Smooth muscle cell (in vitro differentiated cells): ENCODE measurements at regions not wholly inside any gene's neighbourhood (a gene's known extent, or its start where the extent isn't known, plus 50 kb on each side); places are given as distances from the start of the nearest gene placed in this dataset.

Experiments used
- DNase-seq: peaks from one replicate; lab custom pipeline; 2025; ENCODE audit not compliant: unreplicated experiment; lab: John Stamatoyannopoulos, UW
- H2AFZ ChIP-seq: fragments of 200-600 bp; sonication (generic); 2 replicates; pipeline ENCODE4 v1.6.0; 2016; ENCODE audit warnings: antibody characterized with exemption, low read depth, mild to moderate bottlenecking
- H3F3A ChIP-seq: fragments of 200-600 bp; sonication (generic); 2 replicates; pipeline ENCODE4 v1.6.0; 2017; ENCODE audit warnings: antibody characterized with exemption, low read depth
- H3K27ac ChIP-seq: fragments of 200-600 bp; sonication (generic); 2 replicates; pipeline ENCODE4 v1.5.1; 2016; ENCODE audit warnings: low read depth, mild to moderate bottlenecking
- H3K27me3 ChIP-seq: fragments of 200-600 bp; sonication (generic); 2 replicates; pipeline ENCODE4 v1.6.1; 2016; ENCODE audit warnings: low read depth, mild to moderate bottlenecking
- H3K36me3 ChIP-seq: fragments of 200-600 bp; sonication (generic); 2 replicates; pipeline ENCODE4 v1.5.1; 2016; ENCODE audit warnings: low read depth
- H3K4me1 ChIP-seq: fragments of 200-600 bp; sonication (generic); 2 replicates; pipeline ENCODE4 v1.5.1; 2016; ENCODE audit warnings: low read depth
- H3K4me2 ChIP-seq: fragments of 200-600 bp; sonication (generic); 2 replicates; pipeline ENCODE4 v1.6.0; 2016; ENCODE audit warnings: mild to moderate bottlenecking
- H3K4me3 ChIP-seq: fragments of 200-600 bp; sonication (generic); 2 replicates; pipeline ENCODE4 v1.5.1; 2016; ENCODE audit warnings: mild to moderate bottlenecking
- H3K79me2 ChIP-seq: fragments of 200-600 bp; sonication (generic); 2 replicates; pipeline ENCODE4 v1.6.0; 2016; ENCODE audit warnings: low read depth, mild to moderate bottlenecking
- H3K9ac ChIP-seq: fragments of 200-600 bp; sonication (generic); 2 replicates; pipeline ENCODE4 v1.6.0; 2016; ENCODE audit warnings: low read depth
- H3K9me3 ChIP-seq: fragments of 200-600 bp; sonication (generic); replicated peaks from 2 replicates; pipeline ENCODE4 v1.5.1; 2016; ENCODE audit warnings: low read depth
- H4K20me1 ChIP-seq: fragments of 200-600 bp; sonication (generic); 2 replicates; pipeline ENCODE4 v1.6.0; 2016; ENCODE audit warnings: low read depth
- CTCF ChIP-seq: fragments of 200-600 bp; sonication (generic); IDR thresholded peaks from 2 replicates; pipeline ENCODE4 v1.5.1; 2017; ENCODE audit warnings: borderline replicate concordance, mild to moderate bottlenecking, antibody characterized with exemption; ENCODE audit not compliant: insufficient read depth, poor library complexity, severe bottlenecking
- WGBS: methylation state at CpG from one replicate; pipeline ENCODE4 v1.1.7; 2016; ENCODE audit warnings: low lambda C conversion rate; 5-methylcytosine and 5-hydroxymethylcytosine counted together

GRCh38 chr15:70240082-70240481 is 142.4 kb upstream of the TLE3 start:
- DNase-seq: no peak
- H3K27me3 ChIP-seq: no peaks in the 10 kb centered on the region
- no peak for TF ChIP-seq CTCF
- H3K9ac ChIP-seq: no peak overlapping the region
- H3K36me3 ChIP-seq: no peaks in the 10 kb centered on the region
- 89% methylated on average over 4 of the region's 4 CpGs for WGBS
- H3K4me1 ChIP-seq: peaks cover 8% of the 10 kb centered on the region
- no peaks in the 10 kb centered on the region for H3K79me2 ChIP-seq
- no peaks in the 10 kb centered on the region for H3K9me3 ChIP-seq
- H3K27ac ChIP-seq: no peak overlapping the region
- H3K4me3 ChIP-seq: no peak overlapping the region
- no peak overlapping the region for H2AFZ ChIP-seq
- H3K4me2 ChIP-seq: no peak overlapping the region
- peaks cover 15% of the 10 kb centered on the region for H3F3A ChIP-seq
- no peaks in the 10 kb centered on the region for H4K20me1 ChIP-seq

- Histone ChIP-seq H3K9me3 (no peaks in the 10 kb centered on the region), H4K20me1 (no peaks in the 10 kb centered on the region), H3K27me3 (no peaks in the 10 kb centered on the region), H3K79me2 (no peaks in the 10 kb centered on the region), H3K36me3 (no peaks in the 10 kb centered on the region), H3K27ac (no peak overlapping the region), H3K9ac (no peak overlapping the region), H3K4me3 (no peak overlapping the region), H3K4me1 (peaks cover 7% of the 10 kb centered on the region), H2AFZ (no peak overlapping the region), H3K4me2 (no peak overlapping the region), H3F3A (peaks cover 19% of the 10 kb centered on the region)
- no peak for DNase-seq
- TF ChIP-seq CTCF: no peak
- 81% methylated on average over 3 of the region's 3 CpGs for WGBS
Observed at GRCh38 chr15:70238917-70239316, 141.2 kb upstream of the TLE3 start.

GRCh38 chr15:70237626-70238025 is 139.9 kb upstream of the TLE3 start:
- Histone ChIP-seq H3K4me1 (peaks cover 6% of the 10 kb centered on the region), H2AFZ (no peak overlapping the region), H4K20me1 (no peaks in the 10 kb centered on the region), H3K27me3 (no peaks in the 10 kb centered on the region), H3K36me3 (no peaks in the 10 kb centered on the region), H3K9ac (no peak overlapping the region), H3K79me2 (no peaks in the 10 kb centered on the region), H3F3A (peaks cover 31% of the 10 kb centered on the region), H3K4me2 (peak overlapping the region; percentile 32), H3K9me3 (no peaks in the 10 kb centered on the region), H3K27ac (no peak overlapping the region), H3K4me3 (no peak overlapping the region)
- 95% methylated on average over 2 of the region's 2 CpGs for WGBS
- DNase-seq: no peak
- no peak for TF ChIP-seq CTCF

- Histone ChIP-seq H3K27me3 (no peaks in the 10 kb centered on the region), H3F3A (peaks cover 31% of the 10 kb centered on the region), H3K79me2 (no peaks in the 10 kb centered on the region), H3K9me3 (no peaks in the 10 kb centered on the region), H3K4me1 (peaks cover 6% of the 10 kb centered on the region), H3K9ac (peak overlapping the region; percentile 24), H4K20me1 (no peaks in the 10 kb centered on the region), H2AFZ (no peak overlapping the region), H3K27ac (peak overlapping the region; percentile 88), H3K36me3 (no peaks in the 10 kb centered on the region), H3K4me2 (peak overlapping the region; percentile 32), H3K4me3 (no peak overlapping the region)
- DNase-seq: no peak
- TF ChIP-seq CTCF: no peak
- WGBS: 61% methylated on average over 5 of the region's 5 CpGs
Observed at GRCh38 chr15:70236341-70237086, 138.8 kb upstream of the TLE3 start.
